NT2/D1 (cell line): ENCODE measurements at regions not wholly inside any gene's neighbourhood (a gene's known extent, or its start where the extent isn't known, plus 50 kb on each side); places are given as distances from the start of the nearest gene placed in this dataset.

Source experiments
- DNase-seq: peaks from one replicate; pipeline ENCODE4 v3.0.0-alpha.2; 2011; ENCODE audit warnings: low read depth, low spot score
- H3K27me3 ChIP-seq: 2 replicates; pipeline ENCODE4 v1.6.0; 2011; ENCODE audit warnings: mild to moderate bottlenecking; ENCODE audit not compliant: insufficient read length, insufficient read depth
- H3K36me3 ChIP-seq: 2 replicates; pipeline ENCODE4 v1.6.1; 2011; ENCODE audit warnings: mild to moderate bottlenecking, low read length, mixed read lengths; ENCODE audit not compliant: insufficient read depth, insufficient read length
- H3K4me1 ChIP-seq: 2 replicates; pipeline ENCODE4 v1.5.1; 2011; ENCODE audit not compliant: insufficient read depth, insufficient read length
- H3K4me3 ChIP-seq: 2 replicates; pipeline ENCODE4 v1.5.1; 2011; ENCODE audit warnings: low read depth; ENCODE audit not compliant: insufficient read length
- H3K9ac ChIP-seq: 2 replicates; pipeline ENCODE4 v1.6.0; 2011; ENCODE audit warnings: low read depth; ENCODE audit not compliant: insufficient read length
- H3K9me3 ChIP-seq: 2 replicates; pipeline ENCODE4 v1.5.1; 2011; ENCODE audit warnings: mild to moderate bottlenecking, low read length; ENCODE audit not compliant: insufficient read depth
- SUZ12 ChIP-seq: IDR thresholded peaks from 2 replicates; pipeline ENCODE4 v1.6.1; 2011; ENCODE audit not compliant: insufficient read length, insufficient read depth; ENCODE audit errors: extremely low read depth
- YY1 ChIP-seq: IDR thresholded peaks from 2 replicates; pipeline ENCODE4 v1.6.1; 2011; ENCODE audit not compliant: insufficient read length, insufficient read depth
- ZNF274 ChIP-seq: IDR thresholded peaks from 2 replicates; pipeline ENCODE4 v1.6.1; 2011; ENCODE audit warnings: mild to moderate bottlenecking, low read depth, low read length

GRCh38 chr10:4189281-4189680 lies 404.3 kb upstream of the KLF6 start:
- H3K27me3 ChIP-seq = no peaks in the 10 kb centered on the region
- H3K4me3 ChIP-seq = no peak overlapping the region
- H3K9me3 ChIP-seq = no peaks in the 10 kb centered on the region
- TF ChIP-seq SUZ12 = no peak
- no peak for TF ChIP-seq YY1
- TF ChIP-seq ZNF274 = no peak
- DNase-seq = no peak
- H3K36me3 ChIP-seq = no peaks in the 10 kb centered on the region
- no peak overlapping the region for H3K9ac ChIP-seq
- H3K4me1 ChIP-seq = no peaks in the 10 kb centered on the region

GRCh38 chr10:4188406-4188805 lies 403.4 kb upstream of the KLF6 start:
- Histone ChIP-seq H3K4me1 (no peaks in the 10 kb centered on the region), H3K4me3 (no peak overlapping the region), H3K36me3 (no peaks in the 10 kb centered on the region), H3K9ac (no peak overlapping the region), H3K9me3 (no peaks in the 10 kb centered on the region), H3K27me3 (no peaks in the 10 kb centered on the region)
- TF ChIP-seq SUZ12 = no peak
- TF ChIP-seq YY1 = no peak
- no peak for TF ChIP-seq ZNF274
- no peak for DNase-seq

DNA sequence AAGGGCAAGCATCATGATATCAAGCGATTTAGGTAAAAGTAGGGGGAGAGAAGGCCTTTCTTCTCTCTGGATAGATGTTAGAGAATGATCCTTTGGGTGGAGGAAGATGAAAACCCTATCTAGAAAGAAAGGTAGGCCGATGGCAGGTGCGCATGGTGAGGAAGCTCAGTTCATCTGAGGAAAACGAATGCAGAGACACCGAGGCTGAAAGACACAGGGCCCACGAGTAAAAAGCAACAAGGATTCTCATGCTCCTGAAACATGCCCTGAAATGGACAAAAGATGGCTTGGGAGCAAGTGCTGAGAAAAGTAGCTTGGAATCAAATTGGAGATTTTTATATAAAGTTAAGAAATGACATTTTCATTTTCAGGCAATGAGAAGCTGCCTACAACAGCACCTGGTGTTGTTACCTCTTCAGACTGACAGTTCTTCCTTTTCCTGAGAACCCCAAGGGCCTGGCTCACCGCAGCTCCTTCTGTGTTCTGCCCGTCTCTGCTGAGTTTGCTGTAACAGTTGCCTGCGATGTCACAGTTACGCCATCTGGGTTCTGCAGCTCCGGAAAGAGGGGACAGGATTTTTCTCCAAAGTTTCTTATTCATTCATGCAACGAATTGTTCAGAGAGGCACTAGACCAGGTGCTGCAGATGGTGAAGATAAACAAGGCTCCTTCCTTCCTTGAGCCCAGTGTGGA lies 402.0 kb upstream of the KLF6 start:
- Histone ChIP-seq H3K9ac (no peak overlapping the region), H3K4me3 (no peak overlapping the region), H3K36me3 (no peaks in the 10 kb centered on the region), H3K9me3 (no peaks in the 10 kb centered on the region), H3K4me1 (no peaks in the 10 kb centered on the region), H3K27me3 (no peaks in the 10 kb centered on the region)
- TF ChIP-seq YY1 = no peak
- no peak for TF ChIP-seq ZNF274
- no peak for TF ChIP-seq SUZ12
- DNase-seq = no peak

DNA sequence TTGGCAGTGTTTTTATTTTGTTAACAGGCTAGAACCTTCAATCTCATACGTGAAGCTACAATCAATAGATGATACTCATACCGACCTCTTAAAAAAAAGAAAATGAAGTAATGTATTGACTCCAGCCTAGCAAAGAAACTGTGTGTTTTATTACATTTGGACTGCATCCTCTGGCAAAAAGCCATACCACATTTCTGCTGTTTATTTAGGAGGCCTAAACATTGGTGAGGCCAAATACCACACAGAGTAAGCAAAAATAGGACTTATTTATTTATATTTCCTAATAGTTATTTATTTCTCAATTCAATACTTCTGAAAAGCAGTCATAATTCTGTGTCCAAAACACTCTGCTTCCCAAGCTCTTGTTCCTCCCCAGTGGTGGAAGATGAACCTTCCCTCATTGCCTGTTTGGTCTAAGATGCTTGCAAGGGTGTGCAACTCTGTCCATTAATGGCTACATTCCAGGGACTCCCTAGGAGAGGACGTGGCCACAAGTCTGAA lies 398.8 kb upstream of the KLF6 start:
- no peaks in the 10 kb centered on the region for H3K4me1 ChIP-seq
- no peaks in the 10 kb centered on the region for H3K9me3 ChIP-seq
- TF ChIP-seq YY1 (no peak), ZNF274 (no peak), SUZ12 (no peak)
- DNase-seq = no peak
- H3K36me3 ChIP-seq = no peaks in the 10 kb centered on the region
- no peak overlapping the region for H3K9ac ChIP-seq
- no peaks in the 10 kb centered on the region for H3K27me3 ChIP-seq
- no peak overlapping the region for H3K4me3 ChIP-seq

- H3K27me3 ChIP-seq = no peaks in the 10 kb centered on the region
- no peaks in the 10 kb centered on the region for H3K36me3 ChIP-seq
- H3K9ac ChIP-seq = no peak overlapping the region
- no peak for TF ChIP-seq YY1
- TF ChIP-seq SUZ12 = no peak
- no peak for TF ChIP-seq ZNF274
- no peak for DNase-seq
- H3K4me3 ChIP-seq = no peak overlapping the region
- no peaks in the 10 kb centered on the region for H3K9me3 ChIP-seq
- no peaks in the 10 kb centered on the region for H3K4me1 ChIP-seq
Observed at GRCh38 chr10:4181621-4182049, 396.6 kb upstream of the KLF6 start.

DNA sequence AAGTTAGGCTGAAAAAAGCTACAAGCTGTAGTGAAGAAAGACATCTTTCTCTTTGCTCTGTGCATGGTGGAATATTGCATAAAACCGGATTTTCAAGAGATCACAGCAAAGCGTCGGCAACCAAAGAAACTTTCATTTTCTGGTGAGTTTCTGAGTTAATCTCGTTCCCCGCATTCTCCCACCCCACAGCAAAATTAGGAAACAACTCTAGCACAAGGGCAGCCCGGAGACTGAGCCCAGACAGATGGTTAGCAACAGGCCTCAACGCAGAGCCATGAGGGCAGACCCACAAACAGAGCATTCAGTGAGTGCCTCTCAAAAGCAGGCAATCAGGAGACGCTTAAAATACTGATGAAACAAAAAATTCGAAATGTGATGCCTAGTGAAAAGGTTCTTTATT lies 396.1 kb upstream of the KLF6 start:
- H3K9me3 ChIP-seq = no peaks in the 10 kb centered on the region
- TF ChIP-seq ZNF274 (no peak), YY1 (no peak), SUZ12 (no peak)
- H3K9ac ChIP-seq = no peak overlapping the region
- H3K36me3 ChIP-seq = no peaks in the 10 kb centered on the region
- DNase-seq = no peak
- H3K4me1 ChIP-seq = no peaks in the 10 kb centered on the region
- no peaks in the 10 kb centered on the region for H3K27me3 ChIP-seq
- H3K4me3 ChIP-seq = no peak overlapping the region

DNA sequence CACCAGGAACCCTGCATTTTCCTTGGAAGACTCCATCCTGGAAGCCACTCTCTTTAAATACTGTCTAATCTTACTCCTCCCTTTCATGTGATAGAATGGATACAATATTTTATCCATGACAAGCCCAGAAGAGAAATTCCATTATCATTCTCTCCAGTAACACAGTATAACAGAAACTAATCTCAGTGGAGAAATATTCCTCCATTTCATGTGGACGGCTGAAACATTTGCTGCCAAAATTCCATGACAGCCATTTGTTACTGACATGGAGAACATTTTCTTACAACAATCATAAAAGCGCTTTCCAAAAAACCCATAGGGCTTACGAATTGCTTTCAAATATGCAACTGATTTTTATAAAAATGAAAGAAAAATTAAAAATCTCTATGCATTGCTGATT lies 392.8 kb upstream of the KLF6 start:
- no peak overlapping the region for H3K4me3 ChIP-seq
- TF ChIP-seq YY1 = no peak
- no peak overlapping the region for H3K9ac ChIP-seq
- no peak for DNase-seq
- H3K27me3 ChIP-seq = no peaks in the 10 kb centered on the region
- no peaks in the 10 kb centered on the region for H3K4me1 ChIP-seq
- H3K36me3 ChIP-seq = no peaks in the 10 kb centered on the region
- no peaks in the 10 kb centered on the region for H3K9me3 ChIP-seq
